HepG2 (cell line): ENCODE measurements at regions not wholly inside any gene's neighbourhood (a gene's known extent, or its start where the extent isn't known, plus 50 kb on each side); places are given as distances from the start of the nearest gene placed in this dataset.
"Not testable (repeated sequence)": the region's sequence is repeated elsewhere in the genome, so short reads cannot be mapped to it uniquely, and the experiment has no call there.

Experiments
- ATAC-seq: fragments of 200-7000 bp; cut with Tn5 transposase; 3 replicates; pipeline ENCODE4 v1.9.1; 2020; ENCODE audit warnings: mild to moderate bottlenecking, moderate library complexity
- BruUV-seq: library from RNA; stranded (reverse); fragments of 400-500 nt; replicated peaks from 2 replicates; lab custom pipeline; 2021; lab: Mats Ljungman, UMichigan
- CTCF ChIA-PET: fragments of 300-600 bp; formaldehyde crosslinking; extraction: SDS; loops from one replicate; lab custom pipeline; 2021; ENCODE audit warnings: low total read pairs, inconsistent platforms, low intra/inter-chr PET ratio; lab: Yijun Ruan, JAX
- POLR2A ChIA-PET: fragments of 350-600 bp; sonication (Branson Sonifier 250); formaldehyde crosslinking; loops from one replicate; lab custom pipeline; 2020; ENCODE audit warnings: antibody characterized with exemption, inconsistent platforms; lab: Yijun Ruan, JAX
- DNase-seq: peaks from one replicate; pipeline ENCODE4 v3.0.0-alpha.2; 2015; ENCODE audit warnings: low spot score
- FAIRE-seq: peaks from 3 replicates; lab custom pipeline; 2011; peaks lifted over from hg19 to GRCh38; lab: Jason Lieb, UNC
- H2AFZ ChIP-seq: one replicate; pipeline ENCODE4 v1.6.1; 2011; ENCODE audit warnings: low read length, inconsistent platforms
- H3K27ac ChIP-seq: fragments of 300-600 bp; 3 replicates; pipeline ENCODE4 v1.8.0; 2011; ENCODE audit warnings: mixed run types, mild to moderate bottlenecking, mixed read lengths, low read length, inconsistent platforms; ENCODE audit not compliant: insufficient read depth; ENCODE audit errors: extremely low read length
- H3K27me3 ChIP-seq, 2 experiments: fragments of 200-600 bp in 1 of 2; 2 replicates in 1 of 2; 3 replicates in 1 of 2; pipeline versions ENCODE4 v1.6.0 to v1.8.0; 2011; ENCODE audit warnings: low read length in 2 of 2, mild to moderate bottlenecking in 2 of 2, moderate library complexity in 2 of 2, inconsistent platforms in 1 of 2; ENCODE audit not compliant: insufficient read depth in 2 of 2, control insufficient read depth in 1 of 2
- H3K36me3 ChIP-seq, 2 experiments: fragments of 200-600 bp in 1 of 2; replicated peaks in 1 of 2; 2 replicates in 1 of 2; 3 replicates in 1 of 2; pipeline versions ENCODE4 v1.5.1 to v1.8.0; 2011; ENCODE audit warnings: low read length in 2 of 2, inconsistent platforms in 1 of 2; ENCODE audit not compliant: insufficient read depth in 2 of 2, control insufficient read depth in 1 of 2
- H3K4me1 ChIP-seq: 2 replicates; pipeline ENCODE4 v1.5.1; 2012; ENCODE audit warnings: low read length, inconsistent platforms; ENCODE audit not compliant: insufficient read depth
- H3K4me2 ChIP-seq: 2 replicates; pipeline ENCODE4 v1.6.0; 2011; ENCODE audit warnings: low read depth, low read length, inconsistent platforms
- H3K4me3 ChIP-seq, 3 experiments: fragments of 200-600 bp in 1 of 3; sonication (generic), shearing (Covaris generic) in 1 of 3; replicated peaks in 1 of 3; 2 replicates each; pipeline ENCODE4 v1.5.1; 2011 to 2016; ENCODE audit warnings: low read length in 3 of 3, inconsistent platforms in 2 of 3, low read depth in 2 of 3, mild to moderate bottlenecking in 2 of 3, control low read depth in 1 of 3, mixed read lengths in 1 of 3; ENCODE audit not compliant: insufficient read depth in 1 of 3
- H3K79me2 ChIP-seq: one replicate; pipeline ENCODE4 v1.6.1; 2011; ENCODE audit warnings: low read length, inconsistent platforms; ENCODE audit not compliant: insufficient read depth
- H3K9ac ChIP-seq: 2 replicates; pipeline ENCODE4 v1.6.0; 2011; ENCODE audit warnings: mild to moderate bottlenecking, low read depth, low read length, inconsistent platforms; ENCODE audit not compliant: insufficient read depth
- H3K9me3 ChIP-seq: 2 replicates; pipeline ENCODE4 v1.5.1; 2012; ENCODE audit warnings: mild to moderate bottlenecking, low read length
- H4K20me1 ChIP-seq: 2 replicates; pipeline ENCODE4 v1.6.0; 2011; ENCODE audit warnings: inconsistent platforms, mild to moderate bottlenecking, low read length, moderate library complexity; ENCODE audit not compliant: insufficient read depth
- ADNP ChIP-seq: sonication (generic); formaldehyde crosslinking; IDR thresholded peaks from 2 replicates; pipeline ENCODE4 v1.4.0; 2020; ENCODE audit warnings: missing genetic modification reagents
- ETV5 ChIP-seq: IDR thresholded peaks from 2 replicates; pipeline ENCODE4 v1.6.1; 2018; ENCODE audit warnings: missing biosample characterization, missing genetic modification reagents, inconsistent platforms, borderline replicate concordance
- HOMEZ ChIP-seq: IDR thresholded peaks from 2 replicates; pipeline ENCODE4 v1.6.1; 2016; ENCODE audit warnings: low read depth
- NCOA2 ChIP-seq: sonication (generic); formaldehyde crosslinking; IDR thresholded peaks from 2 replicates; pipeline ENCODE4 v1.8.0; 2022; ENCODE audit warnings: inconsistent platforms
- NFIB ChIP-seq: sonication (generic); formaldehyde crosslinking; IDR thresholded peaks from 2 replicates; pipeline ENCODE4 v1.9.0; 2021; ENCODE audit warnings: missing genetic modification reagents, mild to moderate bottlenecking, borderline replicate concordance
- PCBP2 ChIP-seq: fragments of 200-400 bp; formaldehyde crosslinking; optimal IDR thresholded peaks from 2 replicates; pipeline ENCODE3; 2018; ENCODE audit warnings: low read length, low read depth; ENCODE audit not compliant: poor library complexity, severe bottlenecking
- PTBP1 ChIP-seq: fragments of 200-400 bp; formaldehyde crosslinking; IDR thresholded peaks from 2 replicates; pipeline ENCODE4 v1.6.1; 2018; ENCODE audit warnings: low read length, low read depth; ENCODE audit not compliant: poor library complexity, severe bottlenecking
- SNAPC5 ChIP-seq: sonication (generic); formaldehyde crosslinking; IDR thresholded peaks from 2 replicates; pipeline ENCODE4 v1.8.1; 2023; ENCODE audit warnings: mild to moderate bottlenecking, missing genetic modification reagents, borderline replicate concordance
- ZBTB42 ChIP-seq: sonication (generic); formaldehyde crosslinking; IDR thresholded peaks from 2 replicates; pipeline ENCODE4 v1.5.0; 2020; ENCODE audit warnings: mild to moderate bottlenecking, missing genetic modification reagents
- ZNF20 ChIP-seq: sonication (generic); formaldehyde crosslinking; IDR thresholded peaks from 2 replicates; pipeline ENCODE4 v1.4.0; 2020; ENCODE audit warnings: mild to moderate bottlenecking, moderate library complexity, missing genetic modification reagents
- ZNF3 ChIP-seq: IDR thresholded peaks from 2 replicates; pipeline ENCODE4 v1.7.0; 2017; ENCODE audit warnings: inconsistent platforms
- ZNF570 ChIP-seq: sonication (generic); formaldehyde crosslinking; IDR thresholded peaks from 2 replicates; pipeline ENCODE4 v1.4.0; 2020; ENCODE audit warnings: mild to moderate bottlenecking, missing genetic modification reagents, borderline replicate concordance
- ZSCAN22 ChIP-seq: sonication (generic); formaldehyde crosslinking; IDR thresholded peaks from 2 replicates; pipeline ENCODE4 v1.4.0; 2020; ENCODE audit warnings: mild to moderate bottlenecking, missing genetic modification reagents
- WGBS: methylation state at CpG from one replicate; pipeline ENCODE4 v1.1.6; 2017; ENCODE audit warnings: low lambda C conversion rate; 5-methylcytosine and 5-hydroxymethylcytosine counted together
- in situ Hi-C: cut with HindIII; loops from 2 replicates; pipeline ENCODE4 v1.10.0; 2017; ENCODE audit warnings: low pct_unique_long_range_greater_than_20kb; ENCODE audit not compliant: extremely low pct_ligation_motif_present
- intact Hi-C: fragments of 100-400 bp; cut with micrococcal nuclease; formaldehyde crosslinking; loops from one replicate; pipeline ENCODE4 v1.10.0; 2022; ENCODE audit not compliant: unreplicated experiment

- H2AFZ ChIP-seq, H3K79me2 ChIP-seq, intact Hi-C loops, H3K4me1 ChIP-seq, H3K27ac ChIP-seq, DNase-seq, ATAC-seq, FAIRE-seq, BruUV-seq, in situ Hi-C loops, CTCF ChIA-PET, POLR2A ChIA-PET, H3K9ac ChIP-seq, H3K27me3 ChIP-seq, H3K9me3 ChIP-seq, H3K4me2 ChIP-seq, H3K4me3 ChIP-seq, H3K36me3 ChIP-seq, H4K20me1 ChIP-seq: not testable (repeated sequence)
- WGBS = 72% methylated on average over 11 of the region's 35 CpGs
Observed at GRCh38 chr5:27743383-27743979, 705.1 kb upstream of the CDH9 start.

- CTCF ChIA-PET = no interaction called here
- BruUV-seq = no TSS peak
- 10% methylated on average over 3 of the region's 6 CpGs for WGBS
- Histone ChIP-seq H3K27me3 (no peaks in the 10 kb centered on the region), H3K4me3 (no peak overlapping the region), H3K4me1 (no peaks in the 10 kb centered on the region), H3K9ac (no peak overlapping the region), H3K27ac (no peak overlapping the region), H3K9me3 (no peaks in the 10 kb centered on the region), H3K79me2 (no peaks in the 10 kb centered on the region), H3K4me2 (no peak overlapping the region), H2AFZ (no peak overlapping the region), H4K20me1 (no peaks in the 10 kb centered on the region), H3K36me3 (no peaks in the 10 kb centered on the region)
- FAIRE-seq (no peak), DNase-seq (no peak), ATAC-seq (no peak)
- TF ChIP-seq PCBP2 = no peak
- no peak for TF ChIP-seq ETV5 (CRISPR knock-in tag)
- no peak for TF ChIP-seq NFIB (CRISPR knock-in tag)
- no peak for TF ChIP-seq SNAPC5 (CRISPR knock-in tag)
- TF ChIP-seq ADNP (CRISPR knock-in tag) = no peak
- TF ChIP-seq ZNF20 (CRISPR knock-in tag) = no peak
- no peak for TF ChIP-seq ZNF3 (CRISPR knock-in tag)
- no peak for TF ChIP-seq HOMEZ
- TF ChIP-seq NCOA2 = no peak
- no peak for TF ChIP-seq ZBTB42 (CRISPR knock-in tag)
- no peak for TF ChIP-seq ZNF570 (CRISPR knock-in tag)
- TF ChIP-seq ZSCAN22 (CRISPR knock-in tag) = no peak
- no peak for TF ChIP-seq PTBP1
- POLR2A ChIA-PET = no interaction called here
- in situ Hi-C loops (no loop called here), intact Hi-C loops (no loop called here)
Observed at GRCh38 chr5:27742805-27743204, 704.4 kb upstream of the CDH9 start.
